Transverse colon (tissue), 4 donors: ENCODE measurements at regions not wholly inside any gene's neighbourhood (a gene's known extent, or its start where the extent isn't known, plus 50 kb on each side); places are given as distances from the start of the nearest gene placed in this dataset.

Experiments used
- DNase-seq: peaks from one replicate; pipeline ENCODE4 v3.0.0-alpha.2; 2019
- H3K27ac ChIP-seq, 4 donors: fragments of 200-600 bp; sonication (generic); 2 replicates each; pipeline ENCODE4 v1.5.1; 2016 to 2018; ENCODE audit warnings: inconsistent platforms in 4 of 4
- H3K27me3 ChIP-seq: fragments of 200-600 bp; sonication (generic); 2 replicates; pipeline ENCODE4 v1.5.1; 2017; ENCODE audit warnings: inconsistent platforms
- H3K36me3 ChIP-seq, 4 donors: fragments of 200-600 bp; sonication (generic); 2 replicates each; pipeline ENCODE4 v1.5.1; 2017 to 2019; ENCODE audit warnings: inconsistent platforms in 4 of 4
- H3K4me1 ChIP-seq, 4 donors: fragments of 200-600 bp; sonication (generic); 2 replicates each; pipeline ENCODE4 v1.5.1; 2017 to 2020; ENCODE audit warnings: inconsistent platforms in 4 of 4
- H3K4me3 ChIP-seq, 4 donors: fragments of 200-600 bp; sonication (generic); 1 replicate in 1 of 4; 2 replicates in 3 of 4; pipeline versions ENCODE4 v1.5.1 to v1.6.1; 2017 to 2019; ENCODE audit warnings: inconsistent platforms in 4 of 4
- H3K9me3 ChIP-seq, 2 donors: fragments of 200-600 bp; sonication (generic); 2 replicates each; pipeline ENCODE4 v1.5.1; 2017 to 2019; ENCODE audit warnings: inconsistent platforms in 2 of 2
- EP300 ChIP-seq: sonication (generic); formaldehyde crosslinking; IDR thresholded peaks from one replicate; pipeline ENCODE4 v1.6.1; 2017; ENCODE audit warnings: antibody characterized with exemption, low read depth
- POLR2A ChIP-seq: fragments of 450-650 bp; IDR thresholded peaks from one replicate; pipeline ENCODE4 v1.6.1; 2016; ENCODE audit warnings: antibody characterized with exemption, mild to moderate bottlenecking, moderate library complexity
- POLR2AphosphoS5 ChIP-seq, 3 donors: sonication (generic); formaldehyde crosslinking; IDR thresholded peaks; one replicate each; pipeline ENCODE4 v1.6.1; 2016; ENCODE audit warnings: antibody characterized with exemption in 3 of 3
- WGBS, 2 donors: methylation state at CpG; one replicate each; pipeline ENCODE4 v1.1.5; 2018; ENCODE audit warnings: low coverage in 1 of 2; 5-methylcytosine and 5-hydroxymethylcytosine counted together
- in situ Hi-C, 4 donors: fragments of 200-750 bp; cut with MboI; loops; one replicate each; pipeline versions ENCODE4 v1.15.0 to v1.15.1; 2017; ENCODE audit warnings: low sequenced_read_pairs in 3 of 4, low pct_ligation_motif_present in 1 of 4, low pct_unique_long_range_greater_than_20kb in 1 of 4
- intact Hi-C: fragments of 100-400 bp; cut with DNase I; formaldehyde crosslinking; loops from one replicate; pipeline ENCODE4 v1.15.1; 2023; ENCODE audit warnings: low total_unique reads
- TF ChIP-seq, protein P1 (sequence below), 5 experiments: fragments of 200-600 bp in 3 of 5; fragments of 450-650 bp in 2 of 5; sonication (generic) in 3 of 5; IDR thresholded peaks; 1 replicate in 2 of 5; 2 replicates in 3 of 5; pipeline ENCODE4 v1.5.1; 2016 to 2017; ENCODE audit warnings: antibody characterized with exemption in 5 of 5, inconsistent platforms in 3 of 5, mild to moderate bottlenecking in 2 of 5, moderate library complexity in 1 of 5

- intact Hi-C loops (no loop called here), in situ Hi-C loops (no loop called here)
- Histone ChIP-seq H3K9me3 (no peaks in the 10 kb centered on the region), H3K27ac (peak overlapping the region in 1 of 4 donors; percentile 55), H3K36me3 (no peaks in the 10 kb centered on the region), H3K4me3 (no peak overlapping the region), H3K4me1 (peaks cover 0 to 10% (median 3%) of the 10 kb centered on the region in 4 donors), H3K27me3 (no peaks in the 10 kb centered on the region)
- no peak for DNase-seq
- TF ChIP-seq POLR2A (no peak), POLR2AphosphoS5 (IDR thresholded peaks at IDR 0.05) (no peak), EP300 (no peak)
- TF ChIP-seq, protein P1, sequence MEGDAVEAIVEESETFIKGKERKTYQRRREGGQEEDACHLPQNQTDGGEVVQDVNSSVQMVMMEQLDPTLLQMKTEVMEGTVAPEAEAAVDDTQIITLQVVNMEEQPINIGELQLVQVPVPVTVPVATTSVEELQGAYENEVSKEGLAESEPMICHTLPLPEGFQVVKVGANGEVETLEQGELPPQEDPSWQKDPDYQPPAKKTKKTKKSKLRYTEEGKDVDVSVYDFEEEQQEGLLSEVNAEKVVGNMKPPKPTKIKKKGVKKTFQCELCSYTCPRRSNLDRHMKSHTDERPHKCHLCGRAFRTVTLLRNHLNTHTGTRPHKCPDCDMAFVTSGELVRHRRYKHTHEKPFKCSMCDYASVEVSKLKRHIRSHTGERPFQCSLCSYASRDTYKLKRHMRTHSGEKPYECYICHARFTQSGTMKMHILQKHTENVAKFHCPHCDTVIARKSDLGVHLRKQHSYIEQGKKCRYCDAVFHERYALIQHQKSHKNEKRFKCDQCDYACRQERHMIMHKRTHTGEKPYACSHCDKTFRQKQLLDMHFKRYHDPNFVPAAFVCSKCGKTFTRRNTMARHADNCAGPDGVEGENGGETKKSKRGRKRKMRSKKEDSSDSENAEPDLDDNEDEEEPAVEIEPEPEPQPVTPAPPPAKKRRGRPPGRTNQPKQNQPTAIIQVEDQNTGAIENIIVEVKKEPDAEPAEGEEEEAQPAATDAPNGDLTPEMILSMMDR (IDR thresholded peaks at IDR 0.05): no peak
These were observed 83.3 kb downstream of the FOXA2 start for GRCh38 chr20:22501034-22501433.

DNA sequence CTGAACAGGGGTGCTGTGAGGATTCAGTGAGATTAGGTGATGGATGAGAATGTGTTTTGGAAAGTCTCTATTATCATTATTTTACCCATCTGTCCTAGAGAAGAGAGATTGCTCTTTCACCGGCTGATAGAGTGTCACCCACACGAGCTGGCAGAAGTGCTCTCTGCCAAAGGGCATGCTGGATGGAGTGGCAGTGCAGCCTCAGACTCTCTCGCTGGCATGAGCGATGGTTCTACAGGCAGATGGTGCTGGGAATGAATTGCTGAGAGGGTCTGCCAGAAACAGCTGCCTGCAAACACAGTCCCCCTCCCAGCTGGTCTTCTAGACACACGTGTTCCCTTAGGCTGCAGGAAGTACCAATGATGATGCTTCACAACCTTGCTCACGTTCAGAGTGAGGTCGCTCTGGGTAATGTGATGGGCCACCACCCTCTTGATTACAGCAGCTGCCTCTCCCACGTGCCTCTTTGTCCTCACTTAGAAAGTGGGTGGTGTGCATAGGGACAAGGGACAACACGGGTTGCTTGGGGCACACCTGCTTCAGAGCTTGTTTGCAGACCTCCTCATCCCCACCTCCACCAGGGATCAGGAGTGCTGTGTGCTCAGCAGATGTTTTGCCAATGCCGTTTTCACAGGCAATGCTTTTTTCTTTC lies 84.7 kb downstream of the FOXA2 start:
- in situ Hi-C loops (no loop called here), intact Hi-C loops (no loop called here)
- Histone ChIP-seq H3K4me3 (no peak overlapping the region), H3K27ac (peak overlapping the region in 2 of 4 donors; percentile 42 to 55), H3K27me3 (no peaks in the 10 kb centered on the region), H3K4me1 (peaks cover 0 to 10% (median 3%) of the 10 kb centered on the region in 4 donors), H3K36me3 (no peaks in the 10 kb centered on the region), H3K9me3 (no peaks in the 10 kb centered on the region)
- DNase-seq: peak; percentile 33
- TF ChIP-seq POLR2AphosphoS5 (IDR thresholded peaks at IDR 0.05) (peak in 2 of 3 donors; percentile 49 to 56), EP300 (no peak)
- TF ChIP-seq, protein P1 (IDR thresholded peaks at IDR 0.05): no peak
- 53 to 60% methylated on average over 1 to 9 of the region's 10 CpGs for WGBS, 2 donors

DNA sequence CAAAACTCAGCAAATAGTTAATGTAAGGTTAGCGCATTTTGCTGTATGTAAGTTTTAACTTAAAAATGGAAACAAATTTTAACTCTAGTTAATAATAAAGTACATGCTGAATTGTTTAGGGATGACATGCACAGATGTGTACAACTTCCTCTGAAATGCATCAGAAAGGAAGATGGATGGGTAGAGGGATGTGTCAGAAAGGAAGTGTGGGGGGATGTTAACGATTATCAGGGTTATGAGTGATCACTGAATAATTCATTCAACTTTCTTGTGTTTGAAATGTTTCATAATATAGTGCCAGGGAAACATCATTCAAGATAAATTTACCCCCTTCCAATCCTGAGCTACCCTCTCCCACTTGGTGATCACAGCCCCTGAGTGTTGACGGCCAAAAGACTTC lies 87.6 kb downstream of the FOXA2 start:
- Histone ChIP-seq H3K27ac (no peak overlapping the region), H3K4me1 (peaks cover 0 to 5% (median 0%) of the 10 kb centered on the region in 4 donors), H3K4me3 (no peak overlapping the region), H3K27me3 (no peaks in the 10 kb centered on the region), H3K9me3 (no peaks in the 10 kb centered on the region), H3K36me3 (no peaks in the 10 kb centered on the region)
- in situ Hi-C loops (no loop called here), intact Hi-C loops (loop anchor here (1.0 kb wide), 1 partner anchor 15 kb away; no protein-coding TSS in a partner anchor)
- TF ChIP-seq EP300 (no peak), POLR2AphosphoS5 (IDR thresholded peaks at IDR 0.05) (no peak), POLR2A (no peak)
- TF ChIP-seq, protein P1 (IDR thresholded peaks at IDR 0.05): no peak
- DNase-seq: no peak
- WGBS, 2 donors: 83 to 87% methylated on average over 2 to 3 of the region's 3 CpGs

- TF ChIP-seq POLR2A: no peak
- TF ChIP-seq EP300: no peak
- no peak for TF ChIP-seq POLR2AphosphoS5 (IDR thresholded peaks at IDR 0.05)
- 65 to 76% methylated on average over 2 of the region's 2 CpGs for WGBS, 2 donors
These were observed 88.6 kb downstream of the FOXA2 start for GRCh38 chr20:22495789-22496188.

More at GRCh38 chr20:22495789-22496188, 88.6 kb downstream of the FOXA2 start:
- no peak overlapping the region for H3K4me3 ChIP-seq
- intact Hi-C loops (no loop called here), in situ Hi-C loops (no loop called here)
- no peaks in the 10 kb centered on the region for H3K36me3 ChIP-seq
- H3K27ac ChIP-seq: no peak overlapping the region
- no peak for DNase-seq
- H3K27me3 ChIP-seq: no peaks in the 10 kb centered on the region
- H3K9me3 ChIP-seq: no peaks in the 10 kb centered on the region
- peaks cover 0 to 8% (median 7%) of the 10 kb centered on the region in 4 donors for H3K4me1 ChIP-seq
